SH-SY5Y (cell line): ENCODE measurements at regions not wholly inside any gene's neighbourhood (a gene's known extent, or its start where the extent isn't known, plus 50 kb on each side); places are given as distances from the start of the nearest gene placed in this dataset.

ENCODE experiments used
- GATA2 ChIP-seq: IDR thresholded peaks from 2 replicates; pipeline ENCODE4 v1.6.1; 2011; ENCODE audit warnings: mild to moderate bottlenecking, low read depth, low read length
- GATA3 ChIP-seq: IDR thresholded peaks from 2 replicates; pipeline ENCODE4 v1.6.1; 2011; ENCODE audit warnings: low read depth, mild to moderate bottlenecking, low read length, moderate library complexity

DNA sequence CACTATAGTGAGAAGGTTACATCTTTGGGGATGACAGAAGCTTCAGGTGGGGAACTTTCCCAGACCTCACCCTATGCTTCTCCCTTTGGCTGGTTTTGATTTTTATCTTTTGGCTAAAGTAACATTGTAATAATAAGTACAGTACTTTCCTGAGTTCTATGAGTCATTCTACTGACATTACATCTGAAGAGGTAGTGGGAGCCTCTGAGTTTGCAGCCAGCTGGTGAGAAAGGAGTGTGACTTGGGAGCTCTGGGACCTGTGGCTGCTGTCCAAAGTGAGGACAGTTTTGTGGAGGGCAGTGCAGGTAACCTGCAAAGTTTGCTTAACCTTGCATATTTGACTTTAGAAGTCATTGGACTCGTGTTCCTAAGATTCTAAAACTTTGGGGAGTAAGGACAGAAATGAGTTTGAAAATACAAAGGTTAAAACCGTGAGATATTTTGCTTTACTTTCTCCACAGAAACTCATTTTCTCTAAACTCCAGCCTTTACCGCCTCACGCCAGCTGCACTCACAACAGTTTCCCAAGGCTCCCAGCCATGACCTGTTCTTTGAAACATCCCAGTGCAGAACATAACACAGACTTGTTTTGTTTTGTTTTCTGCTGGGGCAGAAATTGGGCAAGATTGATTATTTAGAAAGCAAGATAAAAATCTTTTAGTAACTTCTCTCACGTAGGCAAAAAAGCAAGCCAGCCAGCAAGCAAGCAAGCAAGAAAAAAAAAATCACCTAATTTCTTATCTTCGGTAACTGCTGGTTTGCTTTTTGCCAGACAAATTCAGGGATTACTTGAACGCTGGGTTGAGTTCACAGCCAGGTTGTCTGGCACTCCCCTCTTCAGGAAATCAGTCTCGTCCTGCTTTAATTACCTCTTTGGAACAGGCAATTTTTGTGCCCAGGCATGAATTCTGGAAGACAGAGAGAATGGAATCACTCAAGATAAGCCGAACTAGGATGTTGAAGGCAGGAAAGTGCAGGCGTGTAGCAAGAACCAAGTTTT is 478.3 kb upstream of the ISX start:
- TF ChIP-seq GATA3, result no peak
- no peak for TF ChIP-seq GATA2
